Activated CD4-positive, alpha-beta T cell treated with anti-CD3 and anti-CD28 coated beads for 4 hours (primary cell): ENCODE measurements at regions not wholly inside any gene's neighbourhood (a gene's known extent, or its start where the extent isn't known, plus 50 kb on each side); places are given as distances from the start of the nearest gene placed in this dataset.

Experiments
- DNase-seq, 2 donors: peaks; one replicate each; pipeline ENCODE4 v3.0.0-alpha.2; 2020

- no peak for DNase-seq
These were observed 182.8 kb downstream of the RBM43 start for GRCh38 chr2:151078889-151079288.

GRCh38 chr2:151071906-151072305 lies 189.8 kb downstream of the RBM43 start:
- no peak for DNase-seq

GRCh38 chr2:151071382-151071781 lies 190.3 kb downstream of the RBM43 start:
- DNase-seq = no peak

- no peak for DNase-seq
These were observed 191.4 kb downstream of the RBM43 start for GRCh38 chr2:151070253-151070652.

- DNase-seq = no peak
These were observed 193.8 kb downstream of the RBM43 start for GRCh38 chr2:151067658-151068369.

GRCh38 chr2:151063271-151063670 lies 198.4 kb downstream of the RBM43 start:
- no peak for DNase-seq

GRCh38 chr2:151060287-151060686 lies 201.4 kb downstream of the RBM43 start:
- no peak for DNase-seq

GRCh38 chr2:151056870-151057269 lies 204.8 kb downstream of the RBM43 start:
- no peak for DNase-seq

- DNase-seq = no peak
These were observed 208.0 kb downstream of the RBM43 start for GRCh38 chr2:151053661-151053990.

GRCh38 chr2:151052850-151053660 lies 208.6 kb downstream of the RBM43 start:
- no peak for DNase-seq

GRCh38 chr2:151051574-151052220 lies 210.0 kb downstream of the RBM43 start:
- peak in 1 of 2 donors; percentile 20 for DNase-seq

GRCh38 chr2:151049746-151050145 lies 211.9 kb downstream of the RBM43 start:
- DNase-seq = no peak

GRCh38 chr2:151048331-151049054 lies 213.2 kb downstream of the RBM43 start:
- no peak for DNase-seq

- no peak for DNase-seq
These were observed 218.2 kb downstream of the RBM43 start for GRCh38 chr2:151043484-151043883.

- DNase-seq = no peak
These were observed 218.7 kb downstream of the RBM43 start for GRCh38 chr2:151042964-151043363.

GRCh38 chr2:151040039-151040438 lies 221.6 kb downstream of the RBM43 start:
- no peak for DNase-seq

- no peak for DNase-seq
These were observed 223.1 kb downstream of the RBM43 start for GRCh38 chr2:151038516-151038915.

- DNase-seq = no peak
These were observed 224.2 kb downstream of the RBM43 start for GRCh38 chr2:151037434-151037833.

GRCh38 chr2:151033271-151034248 lies 228.1 kb downstream of the RBM43 start:
- no peak for DNase-seq

GRCh38 chr2:151032741-151033191 lies 228.9 kb downstream of the RBM43 start:
- no peak for DNase-seq

GRCh38 chr2:151030663-151031230 lies 230.9 kb downstream of the RBM43 start:
- DNase-seq = no peak
